ENCODE measurements at regions not wholly inside any gene's neighbourhood (a gene's known extent, or its start where the extent isn't known, plus 50 kb on each side); places are given as distances from the start of the nearest gene placed in this dataset.

DNA sequence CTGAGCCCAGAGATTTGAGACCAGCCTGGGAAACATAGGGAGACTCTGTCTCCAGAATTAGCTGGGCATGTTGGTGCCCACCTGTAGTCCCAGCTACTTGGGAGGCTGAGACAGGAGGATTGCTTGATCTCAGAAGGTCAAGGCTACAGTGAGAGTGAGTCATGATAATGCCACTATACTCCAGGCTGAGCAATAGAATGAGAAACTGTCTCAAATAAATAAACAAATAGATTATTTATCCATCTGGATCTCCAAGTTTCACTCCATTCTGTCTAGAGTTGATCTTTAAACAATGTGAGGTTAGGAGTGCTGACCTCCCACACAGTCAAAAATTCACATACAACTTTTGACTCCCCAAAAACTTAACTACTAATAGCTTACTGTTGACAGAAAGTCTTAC lies 106.8 kb upstream of the PALMD start:
- Mint-ChIP-seq H3K27me3 (peaks cover 3 to 12% (median 8%) of the 10 kb centered on the region in 5 donors), H3K9me3 (peaks cover 0 to 2% (median 0%) of the 10 kb centered on the region in 11 donors), H3K4me1 (no peaks in the 10 kb centered on the region), H3K4me3 (no peak overlapping the region), H3K36me3 (no peaks in the 10 kb centered on the region), H3K27ac (no peak overlapping the region)
- Histone ChIP-seq H3K9me3 (ENCODE audit: control insufficient read depth in 2 of 3, low read length in 3 of 3) (no peaks in the 10 kb centered on the region), H3K4me1 (ENCODE audit: control insufficient read depth in 2 of 2, insufficient read depth in 2 of 2, low read length in 2 of 2) (no peaks in the 10 kb centered on the region), H3K27me3 (ENCODE audit: control insufficient read depth in 2 of 2, insufficient read depth in 2 of 2, low read length in 2 of 2) (no peaks in the 10 kb centered on the region), H3K36me3 (ENCODE audit: control insufficient read depth in 2 of 3, insufficient read depth in 3 of 3, low read length in 3 of 3) (no peaks in the 10 kb centered on the region), H3K4me3 (ENCODE audit: low read length) (no peak overlapping the region), H3K27ac (ENCODE audit: low read depth, low read length) (no peak overlapping the region)
- DNase-seq (no peak), ATAC-seq (no peak)
- ChIA-PET POLR2A (no interaction called here), CTCF (no interaction called here)
- intact Hi-C loops (cut with micrococcal nuclease), result no loop called here

DNA sequence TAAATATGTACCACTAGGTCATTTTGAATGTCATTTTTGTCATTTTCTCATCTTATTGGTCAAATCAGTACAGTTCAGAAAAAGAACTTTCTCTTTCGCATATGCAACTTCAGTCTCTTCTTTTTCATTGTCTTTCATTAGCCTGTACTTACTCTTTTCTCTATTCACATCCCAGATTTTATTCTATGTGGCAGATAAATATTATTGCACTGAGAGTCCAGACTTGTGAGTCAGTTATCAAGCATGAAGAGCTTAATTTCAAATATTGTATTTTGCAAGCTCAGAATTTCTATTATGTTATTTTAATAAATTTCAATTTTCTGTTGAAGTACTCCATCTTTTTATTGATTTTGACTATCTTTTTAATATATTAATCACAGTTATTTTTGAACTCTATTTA lies 105.2 kb upstream of the PALMD start:
- peaks cover 0 to 3% (median 0%) of the 10 kb centered on the region in 7 donors for H3K4me1 Mint-ChIP-seq
- DNase-seq (no peak), ATAC-seq (no peak)
- no peak overlapping the region for H3K27ac Mint-ChIP-seq
- no peak overlapping the region for H3K4me3 ChIP-seq (ENCODE audit: low read length)
- H3K9me3 Mint-ChIP-seq, result no peaks in the 10 kb centered on the region
- ChIA-PET POLR2A (no interaction called here), CTCF (no interaction called here)
- H3K4me1 ChIP-seq (ENCODE audit: control insufficient read depth in 2 of 2, insufficient read depth in 2 of 2, low read length in 2 of 2), result no peaks in the 10 kb centered on the region
- no peak overlapping the region for H3K27ac ChIP-seq (ENCODE audit: low read depth, low read length)
- intact Hi-C loops (cut with micrococcal nuclease), result no loop called here
- H3K36me3 Mint-ChIP-seq, result no peaks in the 10 kb centered on the region
- H3K36me3 ChIP-seq (ENCODE audit: control insufficient read depth in 2 of 3, insufficient read depth in 3 of 3, low read length in 3 of 3), result no peaks in the 10 kb centered on the region
- no peaks in the 10 kb centered on the region for H3K27me3 ChIP-seq (ENCODE audit: control insufficient read depth in 2 of 2, insufficient read depth in 2 of 2, low read length in 2 of 2)
- peaks cover 3 to 8% (median 5%) of the 10 kb centered on the region in 5 donors for H3K27me3 Mint-ChIP-seq
- no peak overlapping the region for H3K4me3 Mint-ChIP-seq
- no peaks in the 10 kb centered on the region for H3K9me3 ChIP-seq (ENCODE audit: control insufficient read depth in 2 of 3, low read length in 3 of 3)

DNA sequence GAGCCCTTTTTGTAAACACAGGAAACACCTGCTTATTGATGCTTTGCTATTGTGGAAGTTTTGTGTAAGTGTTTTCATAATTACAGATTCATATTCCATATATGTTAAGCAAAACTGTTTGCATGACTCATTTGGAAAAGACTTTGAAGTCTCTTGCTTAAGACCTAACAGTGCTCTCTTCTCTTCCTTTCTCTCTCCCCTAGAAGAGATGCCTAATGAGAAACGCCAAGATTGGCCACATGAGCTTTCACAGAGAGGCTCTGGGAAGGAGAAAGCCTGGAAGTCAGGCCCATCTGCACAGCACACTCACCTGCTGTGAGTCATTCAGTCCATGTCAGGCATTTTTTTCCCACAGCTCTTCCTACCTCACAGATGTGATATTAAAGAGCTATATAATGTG lies 101.6 kb upstream of the PALMD start:
- Mint-ChIP-seq H3K4me3 (no peak overlapping the region), H3K27me3 (peaks cover 0 to 12% (median 4%) of the 10 kb centered on the region in 5 donors), H3K27ac (no peak overlapping the region), H3K9me3 (no peaks in the 10 kb centered on the region), H3K4me1 (peaks cover 0 to 3% (median 0%) of the 10 kb centered on the region in 7 donors), H3K36me3 (no peaks in the 10 kb centered on the region)
- POLR2A ChIA-PET, result no interaction called here
- no peaks in the 10 kb centered on the region for H3K4me1 ChIP-seq (ENCODE audit: control insufficient read depth in 2 of 2, insufficient read depth in 2 of 2, low read length in 2 of 2)
- no peaks in the 10 kb centered on the region for H3K36me3 ChIP-seq (ENCODE audit: control insufficient read depth in 2 of 3, insufficient read depth in 3 of 3, low read length in 3 of 3)
- H3K27me3 ChIP-seq (ENCODE audit: control insufficient read depth in 2 of 2, insufficient read depth in 2 of 2, low read length in 2 of 2), result no peaks in the 10 kb centered on the region
- no peak for ATAC-seq
- H3K9me3 ChIP-seq (ENCODE audit: control insufficient read depth in 2 of 3, low read length in 3 of 3), result no peaks in the 10 kb centered on the region
- intact Hi-C loops (cut with micrococcal nuclease), result no loop called here
- H3K27ac ChIP-seq (ENCODE audit: low read depth, low read length), result no peak overlapping the region
- CTCF ChIA-PET, result no interaction called here
- no peak overlapping the region for H3K4me3 ChIP-seq (ENCODE audit: low read length)
- DNase-seq, result no peak

DNA sequence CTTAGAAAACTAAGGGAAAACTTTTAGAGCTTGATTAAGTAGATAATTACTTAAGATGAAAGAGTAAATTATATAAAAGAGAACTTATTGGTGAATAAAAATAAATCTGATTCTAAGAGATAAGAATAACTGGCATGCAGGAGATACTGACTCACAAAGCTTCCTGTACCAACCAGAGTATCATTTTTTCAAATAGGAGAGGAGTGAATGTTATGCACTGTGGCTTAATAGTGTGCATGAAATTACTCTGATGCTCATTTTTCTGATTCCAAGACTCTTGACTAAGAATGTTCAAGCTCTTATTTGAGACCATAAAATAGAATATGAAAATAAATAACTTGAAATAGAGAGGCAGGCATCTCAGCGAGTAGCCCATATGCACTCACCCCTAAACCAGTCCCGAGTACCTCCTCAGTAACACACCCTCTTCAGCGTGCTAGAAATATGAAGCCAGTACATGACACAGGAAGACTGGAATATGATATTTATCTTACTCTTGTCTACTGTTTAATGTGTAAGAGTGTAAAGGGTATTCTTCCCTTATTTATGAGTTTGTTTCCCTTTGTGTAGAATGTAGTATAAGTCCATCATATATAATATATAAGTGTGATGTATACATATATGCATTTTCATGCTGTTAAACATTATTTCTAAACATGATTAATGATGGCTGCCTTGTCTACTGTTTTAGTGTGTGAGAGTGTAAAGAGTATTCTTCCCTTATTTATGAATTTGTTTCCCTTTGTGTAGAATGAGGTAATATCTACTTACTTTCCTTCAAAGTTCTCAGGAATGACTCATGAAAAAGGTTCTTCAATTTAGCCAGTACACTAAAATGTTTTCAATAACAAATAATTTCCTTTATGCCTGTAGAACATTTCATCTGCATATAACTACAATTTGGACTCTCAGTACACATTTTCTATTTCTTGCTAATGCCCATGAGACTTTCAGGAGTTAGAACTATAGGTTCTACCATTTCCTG lies 99.2 kb upstream of the PALMD start:
- Histone ChIP-seq H3K36me3 (ENCODE audit: control insufficient read depth in 2 of 3, insufficient read depth in 3 of 3, low read length in 3 of 3) (no peaks in the 10 kb centered on the region), H3K4me3 (ENCODE audit: low read length) (no peak overlapping the region), H3K4me1 (ENCODE audit: control insufficient read depth in 2 of 2, insufficient read depth in 2 of 2, low read length in 2 of 2) (no peaks in the 10 kb centered on the region), H3K27me3 (ENCODE audit: control insufficient read depth in 2 of 2, insufficient read depth in 2 of 2, low read length in 2 of 2) (no peaks in the 10 kb centered on the region), H3K27ac (ENCODE audit: low read depth, low read length) (no peak overlapping the region), H3K9me3 (ENCODE audit: control insufficient read depth in 2 of 3, low read length in 3 of 3) (no peaks in the 10 kb centered on the region)
- Mint-ChIP-seq H3K4me1 (peaks cover 0 to 3% (median 0%) of the 10 kb centered on the region in 7 donors), H3K4me3 (no peak overlapping the region), H3K27me3 (peaks cover 0 to 23% (median 12%) of the 10 kb centered on the region in 5 donors), H3K9me3 (no peaks in the 10 kb centered on the region), H3K36me3 (no peaks in the 10 kb centered on the region), H3K27ac (no peak overlapping the region)
- ChIA-PET CTCF (no interaction called here), POLR2A (no interaction called here)
- ATAC-seq (no peak), DNase-seq (no peak)
- intact Hi-C loops (cut with micrococcal nuclease), result no loop called here

DNA sequence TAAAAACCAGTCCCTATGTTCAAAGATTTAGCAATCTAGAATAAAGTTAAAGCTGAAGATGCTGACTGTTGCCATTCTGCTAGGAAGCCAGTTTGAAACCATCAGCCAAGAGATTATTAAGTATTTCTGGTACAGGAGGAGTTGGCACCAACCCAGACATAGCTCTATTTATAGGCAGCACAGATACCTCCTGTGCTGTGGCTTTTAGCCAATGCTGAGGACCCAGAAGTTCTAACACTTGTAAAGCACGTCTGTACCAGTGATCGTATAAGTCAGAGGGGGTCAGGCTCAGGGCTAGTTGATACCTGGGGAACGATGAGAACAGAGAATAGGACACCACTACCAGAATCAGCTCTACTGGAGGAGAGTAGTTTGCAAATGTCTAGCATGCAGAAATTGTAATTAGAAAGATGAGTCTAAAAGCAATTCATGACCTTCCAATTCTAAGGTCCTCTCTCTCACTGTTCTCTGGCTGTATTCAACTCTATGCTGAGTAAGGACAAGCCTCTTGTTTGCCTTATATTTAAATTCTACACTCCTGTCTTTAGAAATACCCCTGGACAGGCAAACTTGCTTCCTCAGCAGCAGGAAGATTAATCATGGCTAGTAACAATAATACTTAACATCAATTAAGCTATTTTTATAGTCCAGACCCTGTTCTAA lies 96.8 kb upstream of the PALMD start:
- POLR2A ChIA-PET, result no interaction called here
- H3K27me3 Mint-ChIP-seq, result peaks cover 0 to 32% (median 14%) of the 10 kb centered on the region in 5 donors
- ATAC-seq, result no peak
- H3K36me3 Mint-ChIP-seq, result no peaks in the 10 kb centered on the region
- H3K4me1 Mint-ChIP-seq, result peaks cover 0 to 3% (median 0%) of the 10 kb centered on the region in 7 donors
- Histone ChIP-seq H3K27me3 (ENCODE audit: control insufficient read depth in 2 of 2, insufficient read depth in 2 of 2, low read length in 2 of 2) (no peaks in the 10 kb centered on the region), H3K27ac (ENCODE audit: low read depth, low read length) (no peak overlapping the region), H3K4me3 (ENCODE audit: low read length) (no peak overlapping the region), H3K9me3 (ENCODE audit: control insufficient read depth in 2 of 3, low read length in 3 of 3) (no peaks in the 10 kb centered on the region), H3K4me1 (ENCODE audit: control insufficient read depth in 2 of 2, insufficient read depth in 2 of 2, low read length in 2 of 2) (no peaks in the 10 kb centered on the region), H3K36me3 (ENCODE audit: control insufficient read depth in 2 of 3, insufficient read depth in 3 of 3, low read length in 3 of 3) (no peaks in the 10 kb centered on the region)
- peaks cover 0 to 2% (median 0%) of the 10 kb centered on the region in 11 donors for H3K9me3 Mint-ChIP-seq
- CTCF ChIA-PET, result no interaction called here
- no peak overlapping the region for H3K27ac Mint-ChIP-seq
- DNase-seq, result no peak
- intact Hi-C loops (cut with micrococcal nuclease), result no loop called here
- no peak overlapping the region for H3K4me3 Mint-ChIP-seq

DNA sequence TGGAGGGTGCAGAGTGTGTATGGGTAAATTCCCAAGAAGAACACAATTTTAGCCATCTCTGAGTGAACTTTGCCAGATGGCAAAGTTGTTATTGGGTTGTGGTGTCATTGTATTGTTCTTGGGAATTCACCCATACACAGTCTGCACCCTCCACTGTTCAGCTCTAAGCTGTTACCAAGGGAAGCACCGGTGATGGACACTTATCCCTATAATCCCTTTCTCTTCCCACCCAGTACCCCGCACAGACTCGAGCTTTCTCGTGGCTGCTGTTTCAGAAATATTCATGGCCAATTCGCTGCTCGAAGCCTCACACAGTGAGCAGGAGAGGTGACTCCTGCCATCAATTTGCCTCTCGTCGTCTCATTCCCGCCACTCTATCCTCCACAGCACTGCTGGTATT lies 95.7 kb upstream of the PALMD start:
- Mint-ChIP-seq H3K4me3 (no peak overlapping the region), H3K9me3 (peaks cover 0 to 9% (median 0%) of the 10 kb centered on the region in 11 donors), H3K4me1 (no peaks in the 10 kb centered on the region), H3K27me3 (peaks cover 0 to 36% (median 14%) of the 10 kb centered on the region in 5 donors), H3K27ac (no peak overlapping the region), H3K36me3 (no peaks in the 10 kb centered on the region)
- ChIA-PET CTCF (no interaction called here), POLR2A (no interaction called here)
- Histone ChIP-seq H3K4me3 (ENCODE audit: low read length) (no peak overlapping the region), H3K9me3 (ENCODE audit: control insufficient read depth in 2 of 3, low read length in 3 of 3) (no peaks in the 10 kb centered on the region), H3K4me1 (ENCODE audit: control insufficient read depth in 2 of 2, insufficient read depth in 2 of 2, low read length in 2 of 2) (no peaks in the 10 kb centered on the region), H3K27me3 (ENCODE audit: control insufficient read depth in 2 of 2, insufficient read depth in 2 of 2, low read length in 2 of 2) (no peaks in the 10 kb centered on the region), H3K27ac (ENCODE audit: low read depth, low read length) (no peak overlapping the region), H3K36me3 (ENCODE audit: control insufficient read depth in 2 of 3, insufficient read depth in 3 of 3, low read length in 3 of 3) (no peaks in the 10 kb centered on the region)
- ATAC-seq (no peak), DNase-seq (no peak)
- intact Hi-C loops (cut with micrococcal nuclease), result no loop called here
